Stimulated activated CD4-positive, alpha-beta T cell treated with anti-CD3 and anti-CD28 coated beads, TNF-alpha, amount 100 ng/mL, for 4 hours (primary cell): ENCODE measurements at regions not wholly inside any gene's neighbourhood (a gene's known extent, or its start where the extent isn't known, plus 50 kb on each side); places are given as distances from the start of the nearest gene placed in this dataset.
"Not testable (repeated sequence)": the region's sequence is repeated elsewhere in the genome, so short reads cannot be mapped to it uniquely, and the experiment has no call there.

Source experiments
- DNase-seq, 3 experiments: peaks; one replicate each; pipeline ENCODE4 v3.0.0-alpha.2; 2020; ENCODE audit warnings: low read depth in 3 of 3

GRCh38 chr14:105871590-105871989 is 345.2 kb downstream of the TMEM121 start:
- no peak for DNase-seq

GRCh38 chr14:105873870-105874512 is 347.6 kb downstream of the TMEM121 start:
- no peak for DNase-seq

GRCh38 chr14:105876158-105876557 is 349.8 kb downstream of the TMEM121 start:
- DNase-seq: no peak

- DNase-seq: no peak
Measured at GRCh38 chr14:105876829-105877228, 350.4 kb downstream of the TMEM121 start.

GRCh38 chr14:105877645-105878044 is 351.3 kb downstream of the TMEM121 start:
- no peak for DNase-seq

DNA sequence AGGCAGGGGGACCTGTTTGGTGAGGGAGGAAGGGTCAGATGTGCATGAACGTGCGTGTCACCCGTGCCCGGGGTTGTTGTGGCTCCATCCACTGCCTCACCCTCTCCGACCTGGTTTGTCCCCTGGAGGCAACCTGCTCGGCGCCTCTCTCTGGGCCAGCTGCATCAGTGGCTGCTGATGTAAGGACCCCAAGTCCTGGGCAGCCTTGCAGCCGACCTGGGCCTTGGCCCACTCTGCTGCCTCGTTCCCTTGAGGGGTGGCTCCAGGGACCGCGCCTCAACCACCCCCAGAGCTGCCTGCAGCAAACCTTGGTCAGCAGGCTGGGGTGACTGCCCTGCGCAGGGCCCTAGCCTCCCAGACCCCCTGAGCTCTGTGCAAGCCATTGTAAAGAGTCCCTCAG is 351.7 kb downstream of the TMEM121 start:
- no peak for DNase-seq

DNA sequence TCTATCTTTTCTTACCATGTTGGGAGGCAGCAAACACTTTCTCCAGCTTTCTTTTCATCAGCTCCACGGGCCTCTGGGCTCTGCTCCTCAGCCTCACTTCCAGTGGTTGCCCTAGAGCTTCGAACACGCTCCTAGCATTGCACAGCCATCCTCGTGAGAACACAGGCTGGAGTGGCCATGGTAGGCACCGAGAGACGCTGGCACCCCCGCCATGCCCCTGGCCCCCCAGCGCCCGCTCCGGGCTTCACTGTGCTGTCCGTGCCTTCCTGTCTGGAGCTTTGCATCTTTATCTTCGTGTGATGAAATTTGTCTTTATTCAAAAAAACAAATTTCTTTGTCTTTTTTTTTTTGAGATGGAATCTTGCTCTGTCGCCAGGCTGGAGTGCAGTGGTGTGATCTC is 352.2 kb downstream of the TMEM121 start:
- DNase-seq: no peak

GRCh38 chr14:105879503-105879866 is 353.1 kb downstream of the TMEM121 start:
- DNase-seq: no peak

GRCh38 chr14:105879867-105880561 is 353.6 kb downstream of the TMEM121 start:
- DNase-seq: no peak

DNA sequence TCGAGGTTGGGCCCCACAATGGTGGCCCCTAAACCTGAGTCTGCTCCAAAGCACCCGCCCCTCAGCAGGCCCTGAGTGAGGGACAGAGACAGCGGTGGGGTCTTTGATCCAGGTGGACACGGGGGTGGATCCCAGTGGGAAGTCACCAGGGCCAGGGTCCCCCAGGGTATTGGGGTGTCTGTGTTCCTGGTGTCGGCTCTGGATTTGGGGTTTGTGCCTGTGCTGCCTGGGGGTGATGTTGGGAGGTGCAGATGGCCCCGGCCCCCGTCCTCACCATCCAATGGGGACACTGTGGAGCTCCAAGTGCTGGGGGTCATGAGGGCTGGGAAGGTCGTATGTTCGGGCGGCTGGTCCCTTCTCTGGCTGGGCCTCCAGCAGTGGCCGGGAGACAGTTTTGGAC is 354.2 kb downstream of the TMEM121 start:
- DNase-seq: no peak

DNA sequence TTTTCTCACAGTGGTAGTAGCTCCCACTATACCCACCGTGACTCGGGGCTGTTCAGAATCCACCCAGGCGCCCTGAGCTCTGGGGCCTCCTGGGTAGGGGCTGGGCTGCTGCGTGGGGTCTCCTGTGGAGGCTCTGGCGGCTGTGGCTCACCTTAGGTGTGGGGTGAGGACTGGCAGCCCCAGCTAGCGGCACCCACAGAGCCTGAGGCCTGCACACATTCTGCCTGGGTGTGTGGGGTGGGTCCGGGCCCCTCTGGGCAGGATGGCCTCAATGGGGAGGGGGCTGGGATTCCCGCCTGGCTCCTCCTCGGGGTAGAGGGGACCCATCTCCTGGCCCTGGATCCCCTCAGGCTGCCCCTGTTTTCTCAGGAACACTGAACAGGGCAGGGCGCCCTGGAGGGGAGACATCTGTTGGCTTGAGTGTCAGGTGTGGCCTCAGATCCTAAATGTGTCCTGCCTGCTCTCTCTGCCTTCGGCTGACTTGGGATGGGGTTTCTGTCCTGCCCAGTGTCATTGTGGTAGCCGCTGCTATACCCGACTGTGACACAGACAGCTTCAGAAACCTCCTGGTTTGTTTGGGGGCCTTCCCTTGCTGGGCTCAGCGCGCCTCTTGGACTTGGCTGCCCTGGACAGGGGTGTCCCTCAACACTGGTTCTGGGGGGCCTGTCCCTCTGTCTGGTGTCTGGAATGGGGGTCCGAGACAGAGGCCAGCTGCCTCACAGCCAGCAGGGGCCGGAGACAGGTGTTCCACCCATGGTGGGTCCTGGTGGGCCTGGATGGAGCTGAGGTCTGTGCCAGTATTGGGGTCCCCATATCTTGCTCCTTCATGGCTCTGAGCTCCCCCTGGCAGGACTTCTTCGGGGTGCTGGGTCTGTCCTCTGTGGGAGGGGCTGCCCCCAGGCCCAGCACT is 354.9 kb downstream of the TMEM121 start:
- no peak for DNase-seq

DNA sequence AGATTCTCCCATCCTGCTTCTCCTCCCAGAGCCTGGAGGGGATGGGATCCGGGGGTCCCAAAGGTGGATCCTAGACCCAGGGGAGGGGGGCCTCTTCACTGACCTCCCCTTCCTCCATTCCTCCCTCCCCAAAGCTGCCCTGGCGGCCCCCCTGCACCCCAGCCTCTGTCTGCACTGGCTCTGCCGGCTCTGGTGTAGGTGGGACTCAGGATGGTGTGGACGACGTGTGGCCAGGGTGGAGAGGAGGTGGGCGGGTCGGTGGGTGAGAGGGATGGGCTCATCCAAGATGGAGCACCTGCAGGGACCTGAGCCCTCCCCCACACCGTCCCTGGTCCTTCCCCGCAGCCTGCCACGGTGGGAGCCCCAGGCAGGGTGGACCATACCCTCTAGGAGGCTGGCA is 355.6 kb downstream of the TMEM121 start:
- DNase-seq: not testable (repeated sequence)

DNA sequence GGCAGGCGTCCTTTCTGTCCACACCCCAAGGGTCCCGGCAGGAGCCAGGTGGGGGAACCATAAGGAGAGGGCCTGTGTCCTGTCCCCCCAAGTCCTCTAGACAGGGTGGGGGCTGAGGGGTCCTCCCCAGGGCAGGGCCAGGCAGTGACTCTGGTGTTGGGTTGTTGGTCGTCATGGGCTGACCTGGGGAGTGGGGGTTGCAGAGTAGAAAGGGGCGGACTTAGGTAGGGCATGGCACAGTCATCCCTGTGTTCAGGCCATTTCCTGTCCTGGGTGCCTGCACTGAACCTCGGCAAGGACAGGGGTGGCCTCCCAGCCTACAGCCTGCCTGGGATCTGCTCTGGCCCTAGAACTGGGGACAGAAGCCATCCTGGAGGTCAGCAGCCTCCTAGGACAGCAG is 356.2 kb downstream of the TMEM121 start:
- DNase-seq: no peak

DNA sequence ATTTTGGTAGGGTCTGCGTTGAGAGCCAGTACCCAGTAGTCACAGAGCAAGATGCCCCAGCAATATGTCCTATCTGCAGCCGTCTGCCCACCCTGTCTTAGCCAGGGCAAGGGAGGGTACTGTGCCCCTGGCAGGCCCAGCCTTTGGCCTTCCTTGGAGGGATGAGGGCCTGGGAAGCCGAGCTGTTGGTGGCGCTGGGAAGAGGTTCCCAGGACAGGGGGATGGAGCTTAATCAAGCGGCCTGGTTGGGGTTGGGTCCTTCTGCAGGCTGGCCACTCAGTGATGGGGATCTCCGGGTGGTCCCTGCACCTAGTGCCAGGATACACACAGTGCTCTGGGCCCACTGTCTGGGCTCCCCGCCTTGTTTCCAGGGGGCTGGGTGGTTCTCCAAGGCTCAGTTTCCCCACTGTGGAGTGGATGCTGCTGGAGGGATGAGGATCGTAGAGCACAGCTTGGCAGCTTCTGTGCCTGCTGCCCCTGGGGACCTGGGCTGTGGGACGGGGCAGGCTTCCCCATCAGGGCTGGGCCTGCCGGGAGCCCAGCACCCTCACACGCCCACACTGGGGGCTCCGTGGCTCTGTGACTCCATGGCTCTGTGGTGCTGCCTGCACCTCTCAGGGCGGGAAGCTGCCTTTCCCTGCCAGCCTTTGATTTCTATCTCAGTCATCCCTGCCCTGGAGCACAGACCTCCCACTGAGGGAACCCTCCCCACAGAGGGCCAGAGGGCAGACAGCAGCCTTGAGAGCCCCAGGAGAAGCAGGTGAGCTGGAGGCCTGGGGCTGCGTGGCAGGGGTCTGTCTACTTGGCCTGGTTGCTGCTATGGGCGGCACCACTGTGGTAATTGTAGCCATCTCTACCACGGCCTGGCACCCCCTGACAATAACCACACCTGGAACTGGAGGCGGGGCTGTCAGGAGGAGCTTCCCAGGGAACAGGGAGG is 357.0 kb downstream of the TMEM121 start:
- DNase-seq: no peak

DNA sequence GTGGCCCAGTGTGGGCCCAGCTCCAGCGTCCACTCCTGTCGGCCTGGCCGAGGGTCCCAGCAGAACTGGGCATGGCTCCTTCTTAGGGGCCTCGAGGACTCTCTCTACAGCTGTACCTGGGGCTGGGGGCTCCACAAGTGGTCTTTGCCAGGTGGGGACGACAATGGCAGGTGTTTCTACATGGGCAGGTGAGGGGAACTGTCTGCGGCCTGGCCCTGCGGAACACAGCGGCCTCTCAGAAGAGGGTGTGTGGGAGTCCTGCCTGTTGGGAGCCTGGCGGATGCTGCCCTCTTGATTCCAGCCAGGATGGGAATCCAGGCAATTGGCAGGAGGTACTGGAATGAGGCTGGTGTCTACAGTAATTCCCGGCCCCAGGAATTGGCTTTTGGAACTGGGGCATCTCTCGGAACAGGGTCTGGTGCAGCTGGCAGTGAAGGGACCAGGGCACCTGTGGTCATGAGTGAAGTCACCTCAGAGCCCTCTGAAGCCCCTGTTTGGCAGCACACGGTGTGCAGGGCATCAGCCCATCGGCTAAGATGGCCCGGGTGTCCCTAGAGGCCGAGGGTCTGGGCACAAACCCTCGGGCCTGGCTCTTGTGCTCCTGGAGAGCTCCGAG is 357.9 kb downstream of the TMEM121 start:
- not testable (repeated sequence) for DNase-seq

DNA sequence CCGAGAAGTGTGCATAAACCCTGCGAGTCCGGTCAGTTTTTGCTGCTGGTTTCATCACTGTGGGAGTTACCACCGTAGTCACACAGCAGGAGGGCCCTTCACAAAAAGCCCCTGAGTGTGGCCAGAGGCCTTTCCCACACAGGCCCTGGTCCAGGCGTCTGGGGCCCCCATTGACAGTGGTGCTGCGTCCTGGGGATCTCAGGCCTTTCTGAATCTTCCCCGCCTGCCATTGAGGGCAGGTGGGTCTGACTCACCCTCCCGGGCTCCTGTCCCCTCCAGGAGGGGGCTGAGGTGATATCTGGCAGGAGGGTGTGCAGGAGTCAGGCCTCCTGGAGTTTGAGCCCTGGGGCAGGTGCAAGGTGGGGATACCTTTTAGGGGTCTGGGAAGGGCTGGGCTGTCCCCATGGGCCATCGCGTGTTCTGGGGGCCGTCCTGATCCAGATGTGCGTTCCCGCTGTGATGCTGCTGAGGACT is 358.5 kb downstream of the TMEM121 start:
- no peak for DNase-seq

GRCh38 chr14:105885561-105886320 is 359.4 kb downstream of the TMEM121 start:
- DNase-seq: no peak

GRCh38 chr14:105886791-105887191 is 360.4 kb downstream of the TMEM121 start:
- not testable (repeated sequence) for DNase-seq

- DNase-seq: no peak
Measured at GRCh38 chr14:105887692-105888091, 361.3 kb downstream of the TMEM121 start.

- no peak for DNase-seq
Measured at GRCh38 chr14:105888151-105888550, 361.8 kb downstream of the TMEM121 start.
